AG04449 (cell line): ENCODE measurements at regions not wholly inside any gene's neighbourhood (a gene's known extent, or its start where the extent isn't known, plus 50 kb on each side); places are given as distances from the start of the nearest gene placed in this dataset.

Source experiments
- CTCF ChIA-PET: fragments of 350-600 bp; formaldehyde crosslinking; extraction: SDS; loops from one replicate; lab custom pipeline; 2021; ENCODE audit warnings: antibody characterized with exemption; lab: Yijun Ruan, JAX
- POLR2A ChIA-PET: fragments of 400-600, 350-600 bp; formaldehyde crosslinking; extraction: SDS; loops from one replicate; lab custom pipeline; 2020; ENCODE audit warnings: antibody characterized with exemption, inconsistent platforms; lab: Yijun Ruan, JAX
- DNase-seq: peaks from one replicate; pipeline ENCODE4 v3.0.0-alpha.2; 2010; ENCODE audit warnings: low read depth, low spot score
- H3K4me3 ChIP-seq: 2 replicates; pipeline ENCODE4 v1.5.1; 2011; ENCODE audit warnings: low read depth, mild to moderate bottlenecking, control low read depth, low read length
- TF ChIP-seq, protein P1 (sequence below): IDR thresholded peaks from one replicate; pipeline ENCODE4 v1.5.1; 2011; ENCODE audit warnings: mild to moderate bottlenecking, moderate library complexity, low read length, control low read depth, inconsistent platforms; ENCODE audit not compliant: insufficient read depth; ENCODE audit errors: missing control alignments

DNA sequence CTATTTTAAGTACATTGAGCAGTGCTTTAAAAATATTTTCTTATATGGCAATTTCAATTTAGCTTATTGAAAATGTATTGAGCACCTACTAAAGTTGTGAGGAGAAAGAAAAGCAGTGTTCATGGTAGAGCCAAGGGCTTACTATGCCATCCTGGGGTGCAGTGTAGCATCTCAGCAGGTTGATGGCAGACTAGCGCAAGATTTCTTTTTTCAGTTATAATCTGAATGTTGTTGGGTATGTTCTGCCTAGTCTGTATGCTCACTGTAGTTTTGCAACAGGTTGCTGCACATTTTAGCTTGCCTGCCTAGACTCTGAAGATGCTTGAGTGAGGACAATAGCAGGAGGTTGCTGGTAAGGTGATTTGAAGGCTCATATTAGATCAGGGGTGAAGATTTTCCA, 103.1 kb upstream of the UNC13C start:
- H3K4me3 ChIP-seq, result no peak overlapping the region
- DNase-seq, result no peak
- POLR2A ChIA-PET, result no interaction called here
- CTCF ChIA-PET, result no interaction called here
- TF ChIP-seq, protein P1, sequence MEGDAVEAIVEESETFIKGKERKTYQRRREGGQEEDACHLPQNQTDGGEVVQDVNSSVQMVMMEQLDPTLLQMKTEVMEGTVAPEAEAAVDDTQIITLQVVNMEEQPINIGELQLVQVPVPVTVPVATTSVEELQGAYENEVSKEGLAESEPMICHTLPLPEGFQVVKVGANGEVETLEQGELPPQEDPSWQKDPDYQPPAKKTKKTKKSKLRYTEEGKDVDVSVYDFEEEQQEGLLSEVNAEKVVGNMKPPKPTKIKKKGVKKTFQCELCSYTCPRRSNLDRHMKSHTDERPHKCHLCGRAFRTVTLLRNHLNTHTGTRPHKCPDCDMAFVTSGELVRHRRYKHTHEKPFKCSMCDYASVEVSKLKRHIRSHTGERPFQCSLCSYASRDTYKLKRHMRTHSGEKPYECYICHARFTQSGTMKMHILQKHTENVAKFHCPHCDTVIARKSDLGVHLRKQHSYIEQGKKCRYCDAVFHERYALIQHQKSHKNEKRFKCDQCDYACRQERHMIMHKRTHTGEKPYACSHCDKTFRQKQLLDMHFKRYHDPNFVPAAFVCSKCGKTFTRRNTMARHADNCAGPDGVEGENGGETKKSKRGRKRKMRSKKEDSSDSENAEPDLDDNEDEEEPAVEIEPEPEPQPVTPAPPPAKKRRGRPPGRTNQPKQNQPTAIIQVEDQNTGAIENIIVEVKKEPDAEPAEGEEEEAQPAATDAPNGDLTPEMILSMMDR, result no peak

GRCh38 chr15:53872410-53872809, 105.8 kb upstream of the UNC13C start:
- no peak for DNase-seq
- ChIA-PET CTCF (no interaction called here), POLR2A (no interaction called here)
- H3K4me3 ChIP-seq, result no peak overlapping the region
- TF ChIP-seq, protein P1, result no peak

- no peak overlapping the region for H3K4me3 ChIP-seq
- TF ChIP-seq, protein P1, result no peak
- DNase-seq, result no peak
- POLR2A ChIA-PET, result no interaction called here
- CTCF ChIA-PET, result no interaction called here
Observed at GRCh38 chr15:53869806-53870073, 108.5 kb upstream of the UNC13C start.

DNA sequence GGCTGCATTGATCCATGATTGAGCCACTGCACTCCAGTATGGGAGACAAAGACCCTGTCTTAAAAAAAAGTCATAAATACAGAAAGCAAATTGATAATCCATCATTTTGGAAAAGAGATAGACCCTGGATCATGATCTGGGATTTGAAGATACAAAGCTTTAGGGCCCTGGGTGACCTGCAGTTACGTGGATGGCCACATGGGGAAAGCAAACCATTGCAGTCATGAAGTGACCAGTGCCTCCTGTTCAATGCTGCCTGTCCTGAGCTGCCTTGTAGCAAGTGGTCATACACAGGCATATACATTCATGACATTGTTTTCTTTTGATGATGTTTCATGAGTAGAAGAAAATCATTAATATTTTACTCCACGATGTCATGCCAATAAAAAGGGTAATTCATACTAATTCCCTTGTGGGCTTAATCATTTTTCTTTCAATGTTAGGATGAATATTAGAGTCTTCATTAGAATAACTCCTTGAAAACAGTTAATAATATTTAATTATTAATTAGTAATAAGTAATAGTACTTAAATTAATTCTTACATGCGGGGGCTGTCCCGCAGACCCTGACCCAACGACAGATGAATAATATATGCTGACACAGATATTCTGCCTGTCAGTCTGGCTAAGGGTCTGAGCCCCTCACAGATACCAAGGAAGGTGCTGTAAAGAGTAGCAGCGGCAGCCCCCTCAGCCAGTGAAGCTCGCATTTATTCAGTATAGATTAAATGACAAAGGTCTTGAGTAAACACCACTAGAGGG, 109.0 kb upstream of the UNC13C start:
- H3K4me3 ChIP-seq, result no peak overlapping the region
- DNase-seq, result no peak
- CTCF ChIA-PET, result no interaction called here
- TF ChIP-seq, protein P1, result no peak
- POLR2A ChIA-PET, result no interaction called here

- ChIA-PET POLR2A (no interaction called here), CTCF (no interaction called here)
- TF ChIP-seq, protein P1, result no peak
- H3K4me3 ChIP-seq, result no peak overlapping the region
- DNase-seq, result no peak
Observed at GRCh38 chr15:53862386-53862785, 102.9 kb upstream of the WDR72 start.

DNA sequence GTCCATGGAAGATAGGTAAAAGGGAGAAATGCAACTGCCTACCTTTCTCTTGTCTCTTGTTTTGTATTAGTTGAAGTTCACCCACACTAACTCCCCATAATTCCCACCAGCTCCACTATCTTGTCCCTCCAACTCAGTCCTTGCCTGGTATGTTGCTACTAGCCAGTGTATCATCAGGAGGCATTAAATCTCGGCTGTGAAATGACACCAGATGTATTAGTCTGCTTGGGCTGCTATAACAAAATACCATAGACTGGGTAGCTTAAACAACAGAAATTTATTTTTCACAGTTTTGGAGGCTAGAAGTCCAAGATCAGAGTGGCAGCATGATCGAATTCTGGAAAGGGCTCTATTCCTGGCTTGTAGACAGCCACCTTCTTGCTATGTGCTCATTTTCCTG, 102.3 kb upstream of the WDR72 start:
- no peak overlapping the region for H3K4me3 ChIP-seq
- CTCF ChIA-PET, result no interaction called here
- TF ChIP-seq, protein P1, result no peak
- POLR2A ChIA-PET, result no interaction called here
- DNase-seq, result no peak
